GM19043 (cell line): ENCODE measurements at regions not wholly inside any gene's neighbourhood (a gene's known extent, or its start where the extent isn't known, plus 50 kb on each side); places are given as distances from the start of the nearest gene placed in this dataset.

Source experiments
- ATAC-seq: cut with Tn5 transposase; IDR thresholded peaks from one replicate; pipeline ENCODE4 v1.9.1; 2021; ENCODE audit warnings: low read depth; ENCODE audit not compliant: unreplicated experiment

DNA sequence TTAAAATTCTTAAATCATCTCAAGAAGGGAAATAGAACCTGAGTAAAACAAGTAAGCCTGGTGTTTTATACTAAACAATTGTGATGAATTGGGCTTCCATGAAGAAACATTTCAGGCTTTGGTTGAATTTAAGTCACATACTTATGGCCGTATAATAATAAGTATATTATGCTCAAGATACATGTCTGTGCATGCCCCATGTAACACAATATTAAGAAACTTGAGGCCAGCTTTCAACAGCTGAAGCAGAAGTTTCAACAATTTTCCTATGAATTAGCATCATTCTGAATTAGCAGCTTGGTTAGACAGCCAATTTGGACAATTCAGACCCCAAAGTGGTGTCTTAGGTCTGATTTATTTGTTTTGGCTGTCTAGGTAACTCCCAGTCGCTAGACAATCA lies 243.7 kb downstream of the MYLK4 start:
- ATAC-seq, result no peak

DNA sequence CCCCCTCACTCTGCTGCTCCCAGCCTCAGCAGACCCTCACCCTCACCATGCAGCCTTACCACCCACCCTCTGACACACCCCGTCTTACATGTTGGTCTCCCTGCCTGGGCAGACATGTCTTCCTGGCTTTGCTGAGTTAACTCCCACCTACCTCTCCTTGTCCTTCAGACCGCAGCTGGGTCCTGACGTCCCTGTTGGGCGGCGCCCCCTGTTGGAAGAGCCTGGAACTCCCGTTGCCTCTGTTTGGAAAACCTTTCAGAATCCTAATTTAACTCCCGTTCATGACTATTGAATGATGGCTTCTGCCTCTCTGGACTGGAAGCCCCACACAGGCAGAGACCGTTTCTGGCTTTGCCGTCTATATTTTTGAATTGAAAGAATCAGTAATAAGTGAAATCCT lies 245.1 kb downstream of the MYLK4 start:
- no peak for ATAC-seq

DNA sequence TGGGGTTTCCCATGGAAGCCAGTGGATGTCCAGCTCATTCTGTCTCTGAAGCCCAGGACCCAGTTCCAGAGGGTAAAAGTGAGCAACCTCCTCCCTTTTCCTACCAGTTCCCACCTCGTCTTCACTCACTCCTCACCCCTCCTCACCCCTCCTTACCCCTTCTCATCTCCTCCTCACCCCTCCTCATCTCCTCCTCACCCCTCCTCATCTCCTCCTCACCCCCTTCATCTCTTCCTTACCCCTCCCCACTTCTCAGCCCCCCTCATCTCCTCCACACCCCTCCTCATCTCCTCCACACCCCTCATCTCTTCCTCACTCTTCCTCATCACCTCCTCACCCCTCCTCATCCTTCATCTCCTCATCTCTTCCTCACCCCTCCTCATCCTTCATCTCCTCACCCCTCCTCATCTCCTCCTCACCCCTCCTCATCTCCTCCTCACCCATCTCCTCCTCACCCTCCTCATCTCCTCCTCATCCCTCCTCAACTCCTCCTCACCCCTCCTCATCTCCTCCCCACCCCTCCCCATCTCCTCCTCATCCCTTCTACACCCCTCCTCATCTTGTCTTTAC lies 246.1 kb downstream of the MYLK4 start:
- no peak for ATAC-seq

DNA sequence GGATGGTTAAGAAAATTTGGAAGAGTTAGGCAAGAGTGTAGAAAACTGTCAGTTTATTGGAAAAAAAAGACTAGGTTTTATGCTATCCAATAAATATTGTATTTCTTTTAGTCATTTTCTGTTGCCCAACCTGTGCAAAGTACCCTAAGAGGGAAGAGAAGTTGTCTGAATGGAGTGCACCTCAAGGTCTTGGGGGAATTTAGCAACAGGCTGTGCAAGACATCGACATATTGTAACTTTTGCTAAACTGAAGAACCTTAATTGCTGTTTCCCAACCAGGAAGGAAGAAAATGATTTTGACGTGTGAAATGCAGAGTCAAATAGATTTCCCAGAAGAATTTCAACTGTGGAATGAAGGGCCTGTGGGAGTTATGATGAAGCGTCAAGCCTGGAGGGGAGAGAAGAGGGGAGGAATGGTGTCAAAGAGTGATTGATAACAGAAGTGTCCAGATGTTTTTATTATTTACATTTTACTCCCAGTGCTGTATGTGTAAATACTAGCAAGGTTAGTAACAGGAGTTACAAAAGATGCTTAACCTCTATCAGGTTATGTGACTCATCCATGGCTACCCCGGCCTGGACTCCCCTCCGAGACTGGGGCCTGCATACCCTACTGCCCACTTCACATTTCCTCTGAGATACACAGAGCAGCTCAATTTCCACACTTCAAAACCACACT lies 246.8 kb downstream of the MYLK4 start:
- ATAC-seq, result no peak

DNA sequence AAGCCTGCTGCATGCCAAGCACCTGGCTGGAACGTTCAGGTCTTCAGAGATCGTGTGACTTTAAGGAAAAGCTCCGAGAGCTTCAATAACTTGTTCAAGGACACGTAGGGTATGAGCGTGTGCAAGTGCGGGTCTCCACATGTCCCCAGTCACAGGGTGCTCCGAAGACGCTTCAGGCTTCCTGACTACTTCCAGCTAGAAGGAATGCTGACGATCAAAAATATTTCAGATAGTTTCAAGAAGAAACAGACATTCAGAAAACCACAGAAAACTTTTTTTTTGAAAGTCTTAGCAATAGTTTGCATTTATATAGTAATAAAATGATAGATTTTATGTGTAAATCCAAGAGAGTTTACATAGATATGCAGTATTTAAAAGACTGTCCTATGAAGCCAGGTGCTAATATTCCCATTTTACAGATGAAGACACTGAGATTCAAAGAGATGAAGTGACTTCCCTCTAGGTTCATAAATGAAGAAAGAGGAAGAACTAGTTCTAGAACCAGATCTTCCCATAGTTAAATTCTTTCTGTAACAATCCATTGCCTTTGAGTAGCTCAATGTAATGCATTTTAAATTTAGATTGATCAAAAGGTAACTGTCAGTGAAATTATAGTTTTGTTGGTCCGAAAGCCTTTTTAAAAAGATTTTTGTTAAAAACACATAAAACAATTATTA lies 247.6 kb downstream of the MYLK4 start:
- ATAC-seq, result no peak

DNA sequence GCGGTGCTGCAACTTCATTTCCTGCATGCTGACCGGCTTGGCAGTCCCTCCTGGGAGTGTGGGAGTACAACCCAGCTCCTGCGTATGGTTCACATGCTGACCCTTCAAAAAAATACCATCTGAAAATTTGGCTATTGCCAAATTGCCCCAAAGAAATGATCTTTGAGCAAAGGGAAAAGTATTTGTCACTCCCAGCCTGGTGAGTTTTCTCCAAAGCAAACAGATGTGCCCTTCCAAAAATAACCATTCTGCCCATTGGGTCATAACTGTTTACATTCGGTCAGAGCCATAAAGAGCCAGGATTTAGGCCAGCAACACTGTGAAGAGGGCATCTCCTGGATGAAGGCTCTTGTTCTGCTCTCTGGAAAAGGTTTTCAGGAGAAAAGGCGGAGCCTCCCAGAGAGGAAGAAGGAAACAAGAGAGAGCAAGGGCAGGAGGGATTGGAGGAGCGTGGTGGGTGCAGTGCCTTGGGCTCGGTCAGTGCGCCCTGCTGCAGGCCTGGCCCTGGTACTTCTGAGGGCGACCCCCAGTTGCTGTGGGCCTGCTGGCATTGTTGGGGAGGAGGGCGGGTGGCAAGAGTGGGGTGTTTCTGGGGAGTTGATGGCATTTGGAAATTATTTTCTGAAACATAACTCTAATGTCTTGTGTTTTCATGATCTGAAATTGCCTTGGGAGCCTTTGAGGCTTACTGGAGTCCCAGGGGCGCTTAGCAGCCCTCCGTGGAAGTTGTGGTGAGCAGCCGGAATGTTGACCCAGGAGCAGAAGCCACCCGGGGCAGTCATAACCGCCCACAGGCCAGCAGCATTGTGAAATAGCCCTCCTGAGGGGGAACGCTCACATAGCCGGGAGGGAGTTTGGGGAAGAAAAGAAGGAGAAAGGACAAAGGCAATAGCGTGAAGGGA lies 248.4 kb downstream of the MYLK4 start:
- ATAC-seq, result no peak

DNA sequence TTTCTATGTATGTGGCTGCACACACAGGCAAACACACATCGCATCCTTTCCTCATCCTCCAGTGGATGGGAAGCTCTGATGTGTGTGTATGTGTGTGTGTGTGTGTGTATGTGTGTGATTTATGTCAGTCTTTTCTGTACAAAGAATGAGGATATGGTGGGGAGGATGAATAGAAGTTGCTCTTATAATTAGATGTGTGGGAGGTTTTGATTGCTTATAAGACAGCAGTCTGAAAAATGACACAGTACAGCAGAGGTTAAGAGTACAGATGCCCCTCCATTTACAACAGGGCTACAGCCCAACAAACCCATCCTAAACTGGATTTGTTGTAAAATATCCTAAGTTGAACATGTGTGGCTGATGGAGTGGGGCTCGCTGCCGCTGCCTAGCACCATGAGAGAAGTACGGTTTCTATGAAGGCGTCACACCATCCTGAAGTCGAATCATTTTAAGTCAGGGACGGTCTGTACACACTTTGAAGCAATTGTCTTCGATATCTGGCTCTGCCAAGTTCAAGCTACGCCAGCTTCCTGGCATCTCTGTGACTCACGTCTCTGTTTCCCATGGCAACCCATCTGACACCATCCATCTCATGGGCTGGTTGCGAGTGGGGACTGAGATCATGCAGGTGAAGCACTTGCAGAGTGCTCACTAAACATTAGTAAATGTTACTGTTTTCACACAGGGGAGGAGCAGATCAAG lies 252.6 kb downstream of the MYLK4 start:
- no peak for ATAC-seq

DNA sequence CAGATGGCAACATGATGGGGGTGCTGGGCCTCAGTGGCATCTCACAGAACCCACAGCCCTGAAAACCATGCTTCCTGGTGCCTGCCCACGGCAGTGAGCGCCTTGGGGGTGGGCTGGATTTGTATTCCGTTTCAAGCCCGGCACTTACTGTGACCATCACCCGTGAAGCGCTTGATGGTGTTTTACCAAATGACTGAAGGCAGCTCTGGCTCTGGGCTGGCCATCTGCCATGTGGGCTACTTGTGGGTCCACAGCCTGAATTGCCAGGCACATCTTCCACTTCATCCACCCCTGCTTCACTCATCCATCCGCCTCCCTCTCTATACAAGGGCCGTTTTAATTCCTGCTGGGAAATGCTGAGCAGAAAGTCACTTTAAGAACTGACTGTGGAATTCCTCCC lies 250.9 kb upstream of the GMDS start:
- ATAC-seq, result no peak

DNA sequence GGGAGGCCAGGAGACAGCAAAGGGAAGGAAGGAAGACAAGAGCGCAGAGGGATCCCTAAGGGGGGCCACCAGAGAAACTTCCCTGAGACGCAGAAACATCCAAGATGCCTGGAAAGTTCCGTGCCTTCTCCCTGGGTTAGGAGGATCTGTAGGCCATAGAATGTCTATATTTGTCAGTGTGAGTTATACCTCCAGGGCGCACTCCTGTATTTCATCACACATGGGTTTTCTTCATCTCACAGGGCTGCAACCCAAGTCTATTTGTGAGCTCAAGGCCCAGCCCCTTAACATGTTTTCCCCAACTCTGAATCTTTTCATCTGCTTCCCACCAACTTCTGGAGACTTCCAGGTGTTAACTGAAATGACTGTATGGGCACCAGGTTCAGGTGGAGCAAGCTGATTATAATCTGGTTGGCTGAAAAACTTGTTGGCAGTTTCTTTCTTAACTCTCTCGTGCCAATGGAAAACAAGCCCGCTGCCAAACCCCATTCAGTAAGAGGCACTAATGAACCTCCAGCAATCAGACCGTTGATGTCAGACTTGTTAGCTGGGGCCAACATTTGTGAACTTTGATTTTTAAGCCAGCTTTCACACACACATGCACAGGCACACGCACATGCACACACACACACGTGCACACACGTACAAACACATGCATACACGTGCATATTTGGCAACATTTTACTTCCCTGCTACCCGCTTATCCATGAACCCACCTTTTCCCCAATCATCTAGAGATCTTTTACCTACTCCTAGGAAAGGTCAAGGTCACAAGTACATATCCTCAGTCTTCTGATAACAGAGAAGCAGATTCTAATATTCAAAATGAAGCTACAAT lies 247.5 kb upstream of the GMDS start:
- ATAC-seq, result no peak

DNA sequence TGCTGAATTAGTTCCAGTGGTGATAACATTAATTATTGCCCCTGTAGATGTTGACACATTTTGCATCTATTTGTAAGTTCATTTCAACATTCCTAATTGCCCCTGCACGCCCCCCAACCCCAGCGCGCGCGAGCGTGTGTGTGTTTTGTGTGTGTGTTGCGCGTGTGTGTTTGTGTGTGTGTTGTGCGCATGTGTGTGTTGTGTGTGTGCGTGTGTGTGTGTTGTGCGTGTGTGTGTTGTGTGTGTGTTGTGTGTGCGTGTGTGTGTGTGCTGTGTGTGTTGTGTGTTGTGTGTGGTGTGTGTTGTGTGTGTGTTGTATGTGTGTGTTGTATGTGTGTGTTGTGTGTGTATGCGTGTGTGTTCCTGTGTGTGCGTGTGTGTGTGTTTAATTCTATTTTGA lies 245.7 kb upstream of the GMDS start:
- ATAC-seq, result no peak

DNA sequence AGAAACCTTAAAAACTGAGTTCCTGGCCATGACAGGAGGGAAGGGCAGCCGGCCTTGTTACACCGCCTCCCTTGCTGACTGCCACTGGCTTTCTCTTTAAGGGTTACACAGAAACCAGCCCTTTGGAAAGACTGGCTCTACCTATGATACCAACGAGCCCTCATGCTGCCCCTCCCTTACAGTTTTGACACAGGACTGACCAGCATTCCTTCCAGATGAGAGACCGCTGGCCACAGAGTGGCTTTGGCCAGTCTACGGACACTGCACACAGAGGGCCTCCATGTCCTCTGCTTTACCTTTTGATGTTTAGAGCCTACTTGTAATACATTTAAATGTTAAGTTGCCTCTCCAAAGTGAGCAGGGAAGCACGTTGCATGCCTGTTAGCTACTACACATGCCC lies 243.2 kb upstream of the GMDS start:
- no peak for ATAC-seq

DNA sequence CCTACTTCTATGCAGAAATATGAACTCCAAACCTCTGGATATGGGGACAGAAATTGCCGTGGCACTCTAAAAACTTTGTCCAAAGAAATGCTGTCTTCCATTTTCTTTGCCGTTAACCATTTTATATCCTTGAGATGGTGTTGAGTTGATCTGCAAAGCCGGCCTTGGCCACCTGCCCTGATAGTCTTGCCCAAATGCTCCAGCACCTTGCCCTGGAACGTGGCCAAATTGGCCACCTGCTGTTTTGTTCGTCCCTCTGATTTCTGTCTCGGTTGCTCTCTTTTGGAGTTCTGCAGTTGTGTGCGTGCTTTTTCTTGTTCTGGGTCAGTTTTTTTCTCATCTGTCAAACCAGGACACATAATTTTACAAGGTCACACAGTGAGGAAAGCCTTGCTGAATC lies 239.7 kb upstream of the GMDS start:
- ATAC-seq, result no peak

DNA sequence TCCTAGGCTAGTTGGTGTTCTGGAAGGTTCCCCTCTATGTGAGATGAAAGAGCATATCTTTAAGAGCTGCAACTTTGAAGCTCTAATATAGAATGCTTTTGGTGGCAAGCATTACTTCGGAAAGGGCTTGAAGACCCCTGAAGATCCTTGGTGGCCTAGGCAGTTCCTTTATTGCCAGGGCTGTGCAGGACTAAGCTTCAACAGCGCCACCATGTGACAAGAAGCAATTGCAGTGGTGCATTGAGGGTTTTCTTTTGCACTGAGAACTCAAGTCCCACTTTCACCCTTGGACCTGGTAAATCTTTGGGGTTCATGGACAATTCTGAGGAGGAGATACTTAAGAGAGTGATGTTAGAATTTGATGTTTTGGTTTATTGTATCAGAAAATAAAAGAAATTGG lies 237.4 kb upstream of the GMDS start:
- ATAC-seq, result no peak

DNA sequence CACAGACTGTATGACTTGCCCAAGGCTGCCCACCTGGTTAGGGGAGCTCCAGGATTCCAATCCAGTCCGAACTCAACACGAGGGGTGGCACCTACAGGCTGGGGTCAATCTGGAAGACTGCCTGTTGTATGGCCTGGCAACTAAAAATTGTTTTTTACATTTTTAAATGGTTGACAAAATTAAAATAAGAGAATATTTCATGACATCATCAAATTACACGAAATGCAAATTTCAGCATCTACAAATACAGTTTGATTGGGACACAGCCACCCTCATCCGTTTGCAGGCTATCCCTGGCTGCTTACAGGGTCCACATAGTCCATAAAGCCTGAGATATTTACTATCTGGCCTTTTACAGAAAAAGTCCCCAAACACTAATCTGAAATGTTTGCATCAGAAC lies 235.9 kb upstream of the GMDS start:
- no peak for ATAC-seq

DNA sequence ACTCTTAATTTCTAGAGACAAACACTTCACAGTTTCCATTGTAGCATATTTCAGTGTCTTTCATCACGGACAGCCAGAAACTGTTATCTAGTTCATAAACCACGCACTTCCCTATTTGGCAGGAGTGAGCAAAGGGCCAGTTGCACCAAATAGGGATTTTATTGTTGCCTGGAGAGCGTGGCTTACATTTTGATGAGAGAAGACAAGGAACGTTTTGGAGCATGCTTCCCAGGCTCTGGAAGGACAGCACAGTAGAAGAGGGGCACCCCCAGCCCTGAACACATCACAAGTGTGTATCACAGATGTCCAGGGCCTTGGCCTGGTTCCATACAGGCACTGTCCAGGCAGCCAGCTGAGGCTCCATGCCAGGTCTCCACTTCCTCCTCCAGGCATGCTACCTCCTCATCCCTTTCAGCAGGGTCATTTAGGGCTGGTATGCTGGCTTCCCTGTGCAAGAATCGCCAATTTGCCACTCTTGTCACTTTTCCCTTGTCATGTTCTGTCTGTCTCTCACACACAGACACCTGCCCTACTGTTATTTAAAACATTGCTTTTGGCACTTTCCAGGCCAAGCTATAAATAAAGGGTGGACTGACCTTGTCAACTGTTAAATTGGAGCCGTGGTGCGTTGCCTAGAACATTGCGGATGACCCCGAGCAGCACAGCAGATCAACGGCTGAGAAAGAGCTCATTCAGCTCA lies 235.0 kb upstream of the GMDS start:
- ATAC-seq, result no peak

DNA sequence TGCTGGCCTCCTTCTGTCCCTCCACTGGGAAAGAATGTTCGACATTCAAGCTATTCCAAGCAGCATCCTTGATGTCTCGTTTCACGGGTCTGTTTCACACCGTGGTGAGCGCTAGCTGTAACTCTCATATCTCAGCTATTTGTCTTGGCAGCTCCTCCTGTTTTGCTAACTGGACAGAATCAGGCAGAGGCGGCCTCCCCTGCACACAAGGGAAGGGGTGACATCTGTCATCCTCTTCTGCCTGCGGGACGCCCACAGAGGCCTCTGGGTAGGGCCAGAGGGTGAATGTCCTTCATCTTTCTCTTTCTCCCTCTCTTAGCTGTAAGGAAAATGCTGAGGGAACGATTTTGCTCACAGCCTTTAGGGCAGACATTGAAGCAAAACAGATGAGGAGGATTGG lies 232.8 kb upstream of the GMDS start:
- ATAC-seq, result no peak

DNA sequence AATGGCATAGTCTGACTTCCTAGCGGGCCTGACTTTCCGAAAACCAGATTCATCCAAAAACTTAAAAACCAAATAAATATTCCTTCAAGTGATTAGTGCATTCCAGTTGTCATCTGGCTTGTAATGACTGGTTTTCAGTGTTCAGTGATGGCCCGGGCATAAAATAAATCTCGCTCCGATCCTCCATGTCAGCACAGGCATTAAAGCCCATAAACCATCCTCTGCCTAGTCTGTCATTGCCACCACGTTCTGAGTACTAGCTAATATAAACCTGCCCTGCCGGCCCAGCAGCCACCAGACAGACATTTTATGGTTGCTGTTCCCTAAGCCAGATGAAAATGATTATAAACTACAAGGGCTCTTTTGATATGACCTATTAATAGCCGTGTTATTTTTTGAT lies 232.3 kb upstream of the GMDS start:
- ATAC-seq, result no peak

DNA sequence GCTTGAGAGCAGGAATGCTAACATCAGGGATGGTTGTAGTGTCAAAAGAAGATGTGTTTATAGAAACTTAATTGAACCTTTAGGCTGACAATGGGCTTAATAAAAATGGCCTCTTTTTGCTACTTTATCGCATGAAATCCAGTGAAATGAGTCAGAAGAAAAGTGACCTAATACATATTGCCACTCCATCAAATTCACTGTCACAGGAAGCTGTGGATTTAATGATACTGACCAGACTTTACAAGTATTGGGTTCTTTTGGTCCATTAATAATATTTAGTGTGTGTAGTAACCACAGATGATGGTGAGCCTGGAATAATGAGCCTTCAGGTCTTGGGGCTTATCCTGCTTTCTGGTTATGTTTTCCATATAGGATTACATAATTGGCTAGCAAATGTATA lies 231.8 kb upstream of the GMDS start:
- no peak for ATAC-seq

DNA sequence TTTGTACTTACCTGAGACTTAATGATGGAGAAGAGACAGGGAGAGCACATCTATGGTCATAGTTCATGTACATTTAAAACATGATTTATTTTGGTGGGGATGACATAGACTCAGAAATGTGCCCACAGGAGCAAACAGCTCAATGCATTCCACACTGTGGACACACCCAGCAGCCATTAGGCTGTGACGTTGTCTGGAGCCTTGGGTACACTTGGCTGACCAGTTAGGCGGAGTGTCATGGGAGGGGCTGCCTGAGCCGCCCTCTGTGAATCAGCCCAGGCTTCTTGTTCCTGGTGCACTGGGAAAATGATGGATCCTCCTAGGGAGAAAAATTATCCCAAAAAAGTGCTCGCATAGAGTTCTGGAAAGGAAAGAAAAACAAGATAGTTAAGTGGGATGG lies 231.0 kb upstream of the GMDS start:
- ATAC-seq, result no peak
